ENCODE measurements at regions not wholly inside any gene's neighbourhood (a gene's known extent, or its start where the extent isn't known, plus 50 kb on each side); places are given as distances from the start of the nearest gene placed in this dataset.

- no peak for DNase-seq (ENCODE audit: low read depth in 2 of 2)
Observed at GRCh38 chr21:15240848-15241247, 176.0 kb upstream of the NRIP1 start.

GRCh38 chr21:15241997-15242736 is 177.4 kb upstream of the NRIP1 start:
- peak in 1 of 2 donors; percentile 1 for DNase-seq (ENCODE audit: low read depth in 2 of 2)

GRCh38 chr21:15242906-15243305 is 178.1 kb upstream of the NRIP1 start:
- no peak for DNase-seq (ENCODE audit: low read depth in 2 of 2)

GRCh38 chr21:15243406-15243805 is 178.6 kb upstream of the NRIP1 start:
- DNase-seq (ENCODE audit: low read depth in 2 of 2) = no peak

- DNase-seq (ENCODE audit: low read depth in 2 of 2) = no peak
Observed at GRCh38 chr21:15247613-15248012, 182.8 kb upstream of the NRIP1 start.

GRCh38 chr21:15249285-15249993 is 184.6 kb upstream of the NRIP1 start:
- DNase-seq (ENCODE audit: low read depth in 2 of 2) = peak; percentile 23 to 79

GRCh38 chr21:15250384-15250783 is 185.6 kb upstream of the NRIP1 start:
- DNase-seq (ENCODE audit: low read depth in 2 of 2) = no peak

GRCh38 chr21:15252431-15252830 is 187.6 kb upstream of the NRIP1 start:
- no peak for DNase-seq (ENCODE audit: low read depth in 2 of 2)

GRCh38 chr21:15254111-15254510 is 189.3 kb upstream of the NRIP1 start:
- no peak for DNase-seq (ENCODE audit: low read depth in 2 of 2)

GRCh38 chr21:15255261-15255660 is 190.5 kb upstream of the NRIP1 start:
- no peak for DNase-seq (ENCODE audit: low read depth in 2 of 2)

GRCh38 chr21:15255763-15256162 is 191.0 kb upstream of the NRIP1 start:
- DNase-seq (ENCODE audit: low read depth in 2 of 2) = no peak

GRCh38 chr21:15256996-15257395 is 192.2 kb upstream of the NRIP1 start:
- no peak for DNase-seq (ENCODE audit: low read depth in 2 of 2)

- no peak for DNase-seq (ENCODE audit: low read depth in 2 of 2)
Observed at GRCh38 chr21:15257646-15258045, 192.8 kb upstream of the NRIP1 start.

GRCh38 chr21:15259824-15260223 is 195.0 kb upstream of the NRIP1 start:
- no peak for DNase-seq (ENCODE audit: low read depth in 2 of 2)

- DNase-seq (ENCODE audit: low read depth in 2 of 2) = no peak
Observed at GRCh38 chr21:15260604-15261003, 195.8 kb upstream of the NRIP1 start.

GRCh38 chr21:15264084-15264665 is 199.4 kb upstream of the NRIP1 start:
- DNase-seq (ENCODE audit: low read depth in 2 of 2) = no peak

- no peak for DNase-seq (ENCODE audit: low read depth in 2 of 2)
Observed at GRCh38 chr21:15272171-15272570, 207.4 kb upstream of the NRIP1 start.

- DNase-seq (ENCODE audit: low read depth in 2 of 2) = no peak
Observed at GRCh38 chr21:15272591-15272990, 207.8 kb upstream of the NRIP1 start.

- no peak for DNase-seq (ENCODE audit: low read depth in 2 of 2)
Observed at GRCh38 chr21:15273244-15273643, 208.4 kb upstream of the NRIP1 start.

GRCh38 chr21:15274701-15275485 is 210.1 kb upstream of the NRIP1 start:
- DNase-seq (ENCODE audit: low read depth in 2 of 2) = no peak

GRCh38 chr21:15275615-15276235 is 210.9 kb upstream of the NRIP1 start:
- DNase-seq (ENCODE audit: low read depth in 2 of 2) = no peak

- no peak for DNase-seq (ENCODE audit: low read depth in 2 of 2)
Observed at GRCh38 chr21:15276243-15276642, 211.4 kb upstream of the NRIP1 start.

All from dermis microvascular lymphatic vessel endothelial cell (primary cell).